Body of pancreas (tissue), 4 donors: ENCODE measurements at regions not wholly inside any gene's neighbourhood (a gene's known extent, or its start where the extent isn't known, plus 50 kb on each side); places are given as distances from the start of the nearest gene placed in this dataset.

Experiments used
- ATAC-seq: fragments of 150-250 bp; one replicate; pipeline ENCODE4 v1.9.1; 2016
- DNase-seq, 4 donors: peaks; one replicate each; pipeline ENCODE4 v3.0.0-alpha.2; 2019
- H3K27ac ChIP-seq, 4 donors: fragments of 200-600 bp; sonication (generic); 1 replicate in 3 of 4; 2 replicates in 1 of 4; pipeline versions ENCODE4 v1.5.1 to v1.6.1; 2016 to 2019; ENCODE audit warnings: mild to moderate bottlenecking in 1 of 4, mixed read lengths in 1 of 4, moderate library complexity in 1 of 4
- H3K27me3 ChIP-seq, 2 donors: fragments of 200-600 bp; sonication (generic); one replicate each; pipeline ENCODE4 v1.6.0; 2016; ENCODE audit warnings: mild to moderate bottlenecking in 1 of 2
- H3K36me3 ChIP-seq, 2 donors: fragments of 200-600 bp; sonication (generic); replicated peaks in 1 of 2; 2 replicates each; pipeline ENCODE4 v1.5.1; 2016; ENCODE audit warnings: low read depth in 2 of 2; ENCODE audit not compliant: insufficient read depth in 1 of 2
- H3K4me1 ChIP-seq: fragments of 200-600 bp; sonication (generic); one replicate; pipeline ENCODE4 v1.6.0; 2016
- H3K4me3 ChIP-seq, 2 donors: fragments of 200-600 bp; sonication (generic); 1 replicate in 1 of 2; 2 replicates in 1 of 2; pipeline ENCODE4 v1.5.1; 2016 to 2019
- H3K9me3 ChIP-seq, 3 donors: fragments of 200-600 bp; sonication (generic); 1 replicate in 2 of 3; 2 replicates in 1 of 3; pipeline ENCODE4 v1.5.1; 2016
- CTCF ChIP-seq, 7 experiments: fragments of 450-650 bp in 4 of 7; fragments of 200-600 bp in 3 of 7; sonication (generic) in 3 of 7; IDR thresholded peaks; one replicate each; pipeline ENCODE4 v1.5.1; 2016 to 2019; ENCODE audit warnings: antibody characterized with exemption in 7 of 7
- POLR2A ChIP-seq, 3 donors: fragments of 450-650 bp; IDR thresholded peaks; one replicate each; pipeline ENCODE4 v1.6.1; 2016; ENCODE audit warnings: antibody characterized with exemption in 3 of 3, mild to moderate bottlenecking in 2 of 3
- WGBS, 2 donors: methylation state at CpG; one replicate each; pipeline ENCODE4 v1.1.5; 2017; 5-methylcytosine and 5-hydroxymethylcytosine counted together
- intact Hi-C: fragments of 100-400 bp; cut with DNase I; formaldehyde crosslinking; loops from one replicate; pipeline ENCODE4 v1.15.1; 2023

GRCh38 chr13:40254394-40254793, 412.0 kb downstream of the FOXO1 start:
- no peak for ATAC-seq
- intact Hi-C loops, result no loop called here
- 96 to 100% methylated on average over 2 of the region's 2 CpGs for WGBS, 2 donors

DNA sequence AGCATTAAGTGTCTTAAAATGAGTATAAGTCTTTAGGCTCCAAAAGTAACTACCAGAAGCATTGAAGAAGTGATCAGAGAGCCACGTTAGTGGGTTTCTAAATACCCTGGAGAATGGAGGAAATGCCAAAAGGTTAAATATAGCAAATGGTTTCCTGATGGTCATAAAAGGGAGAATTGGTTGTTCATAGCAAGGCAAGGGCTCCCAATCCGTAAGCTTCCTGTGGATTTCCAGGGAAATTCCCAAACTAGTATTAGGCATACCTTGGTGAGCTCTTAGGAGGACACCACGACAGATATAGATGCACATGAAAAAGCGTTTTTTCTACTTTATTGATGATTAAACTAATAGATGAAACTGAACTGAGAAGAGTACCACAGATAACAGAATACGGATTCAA, 410.9 kb downstream of the FOXO1 start:
- H3K27me3 ChIP-seq, result no peaks in the 10 kb centered on the region
- DNase-seq (no peak), ATAC-seq (no peak)
- no peaks in the 10 kb centered on the region for H3K4me1 ChIP-seq
- WGBS, 2 donors, result 75 to 77% methylated on average over 5 of the region's 5 CpGs
- H3K4me3 ChIP-seq, result no peak overlapping the region
- intact Hi-C loops, result no loop called here
- H3K9me3 ChIP-seq, result no peaks in the 10 kb centered on the region
- no peak overlapping the region for H3K27ac ChIP-seq
- no peaks in the 10 kb centered on the region for H3K36me3 ChIP-seq
- TF ChIP-seq CTCF (IDR thresholded peaks at IDR 0.05), result no peak
- TF ChIP-seq POLR2A (IDR thresholded peaks at IDR 0.05), result no peak

More at GRCh38 chr13:40254394-40254793, 412.0 kb downstream of the FOXO1 start:
- H3K4me3 ChIP-seq, result no peak overlapping the region
- no peak for DNase-seq
- H3K27me3 ChIP-seq, result no peaks in the 10 kb centered on the region
- no peak for TF ChIP-seq CTCF (IDR thresholded peaks at IDR 0.05)
- TF ChIP-seq POLR2A (IDR thresholded peaks at IDR 0.05), result no peak
- no peaks in the 10 kb centered on the region for H3K9me3 ChIP-seq
- H3K27ac ChIP-seq, result no peak overlapping the region
- H3K36me3 ChIP-seq, result no peaks in the 10 kb centered on the region
- H3K4me1 ChIP-seq, result no peaks in the 10 kb centered on the region

- Histone ChIP-seq H3K4me1 (no peaks in the 10 kb centered on the region), H3K27ac (no peak overlapping the region), H3K36me3 (no peaks in the 10 kb centered on the region), H3K4me3 (no peak overlapping the region), H3K9me3 (no peaks in the 10 kb centered on the region), H3K27me3 (no peaks in the 10 kb centered on the region)
- ATAC-seq (no peak), DNase-seq (peak in 1 of 4 donors; percentile 13)
- 80 to 81% methylated on average over 1 of the region's 1 CpG for WGBS, 2 donors
- no peak for TF ChIP-seq CTCF (IDR thresholded peaks at IDR 0.05)
- no peak for TF ChIP-seq POLR2A (IDR thresholded peaks at IDR 0.05)
- intact Hi-C loops, result no loop called here
These were observed 406.5 kb downstream of the FOXO1 start for GRCh38 chr13:40259899-40260298.

- DNase-seq (no peak), ATAC-seq (no peak)
- TF ChIP-seq CTCF (IDR thresholded peaks at IDR 0.05) (no peak), POLR2A (IDR thresholded peaks at IDR 0.05) (no peak)
- Histone ChIP-seq H3K27me3 (no peaks in the 10 kb centered on the region), H3K4me1 (no peaks in the 10 kb centered on the region), H3K4me3 (no peak overlapping the region), H3K9me3 (no peaks in the 10 kb centered on the region), H3K36me3 (no peaks in the 10 kb centered on the region), H3K27ac (no peak overlapping the region)
- intact Hi-C loops, result no loop called here
- 73 to 88% methylated on average over 4 of the region's 4 CpGs for WGBS, 2 donors
These were observed 405.1 kb downstream of the FOXO1 start for GRCh38 chr13:40261336-40261735.

DNA sequence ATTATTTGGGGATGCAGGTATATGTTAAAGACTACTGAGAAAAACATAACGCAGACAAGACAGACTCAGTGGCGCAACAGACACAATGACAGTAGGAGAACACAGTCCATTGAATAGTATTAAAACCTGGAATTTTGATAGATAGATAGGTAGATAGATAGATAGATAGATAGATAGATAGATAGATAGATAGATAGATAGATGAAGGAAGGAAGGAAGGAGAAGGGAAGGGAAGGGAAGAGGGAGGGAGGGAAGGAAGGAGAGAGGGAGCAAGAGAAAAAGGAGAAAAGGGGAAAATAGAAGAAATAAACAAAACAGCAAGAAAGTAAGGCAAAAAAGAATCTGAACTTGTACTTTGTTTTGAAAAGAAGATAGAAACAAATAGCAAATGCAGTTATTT, 404.5 kb downstream of the FOXO1 start:
- DNase-seq, result no peak
- intact Hi-C loops, result no loop called here
- TF ChIP-seq CTCF (IDR thresholded peaks at IDR 0.05), result no peak
- TF ChIP-seq POLR2A (IDR thresholded peaks at IDR 0.05), result no peak

More for the DNA sequence above, 404.5 kb downstream of the FOXO1 start:
- Histone ChIP-seq H3K36me3 (no peaks in the 10 kb centered on the region), H3K27ac (no peak overlapping the region), H3K9me3 (no peaks in the 10 kb centered on the region), H3K4me3 (no peak overlapping the region), H3K27me3 (no peaks in the 10 kb centered on the region), H3K4me1 (no peaks in the 10 kb centered on the region)
- 85 to 95% methylated on average over 2 of the region's 2 CpGs for WGBS, 2 donors
- no peak for ATAC-seq
